Nephron progenitor cell (in vitro differentiated cells): ENCODE measurements at regions not wholly inside any gene's neighbourhood (a gene's known extent, or its start where the extent isn't known, plus 50 kb on each side); places are given as distances from the start of the nearest gene placed in this dataset.

ENCODE experiments used
- DNase-seq: peaks from one replicate; pipeline ENCODE4 v3.0.0; 2021
- H3K27ac Mint-ChIP-seq: 2 replicates; pipeline ENCODE4 v1.8.0; 2021; ENCODE audit warnings: mild to moderate bottlenecking, moderate library complexity, mixed read lengths
- H3K27me3 Mint-ChIP-seq: 2 replicates; pipeline ENCODE4 v1.8.0; 2021; ENCODE audit warnings: mild to moderate bottlenecking, low read depth, mixed read lengths; ENCODE audit not compliant: poor library complexity
- H3K36me3 Mint-ChIP-seq: 2 replicates; pipeline ENCODE4 v1.8.0; 2021; ENCODE audit warnings: low read depth, mixed read lengths
- H3K4me1 Mint-ChIP-seq: 2 replicates; pipeline ENCODE4 v1.8.0; 2021; ENCODE audit warnings: mixed read lengths
- H3K4me3 Mint-ChIP-seq: 2 replicates; pipeline ENCODE4 v1.8.0; 2021; ENCODE audit warnings: mild to moderate bottlenecking, moderate library complexity, mixed read lengths
- H3K9me3 Mint-ChIP-seq: 2 replicates; pipeline ENCODE4 v1.8.0; 2021; ENCODE audit warnings: mild to moderate bottlenecking, moderate library complexity, mixed read lengths
- CTCF ChIP-seq: fragments of 200-600 bp; sonication (generic); IDR thresholded peaks from 2 replicates; pipeline ENCODE4 v1.5.0; 2021; ENCODE audit warnings: antibody characterized with exemption

- no peak for TF ChIP-seq CTCF
These were observed 62.9 kb upstream of the SIMC1 start for GRCh38 chr5:176175101-176175852.

GRCh38 chr5:176176231-176176630 is 62.0 kb upstream of the SIMC1 start:
- TF ChIP-seq CTCF, result no peak
- peaks cover 19% of the 10 kb centered on the region for H3K27me3 Mint-ChIP-seq
- H3K36me3 Mint-ChIP-seq, result peaks cover 4% of the 10 kb centered on the region
- no peak overlapping the region for H3K27ac Mint-ChIP-seq
- peaks cover 9% of the 10 kb centered on the region for H3K9me3 Mint-ChIP-seq
- DNase-seq, result no peak
- peaks cover 37% of the 10 kb centered on the region for H3K4me1 Mint-ChIP-seq
- H3K4me3 Mint-ChIP-seq, result no peak overlapping the region

More at GRCh38 chr5:176175101-176175852, 62.9 kb upstream of the SIMC1 start:
- peaks cover 4% of the 10 kb centered on the region for H3K36me3 Mint-ChIP-seq
- peaks cover 9% of the 10 kb centered on the region for H3K9me3 Mint-ChIP-seq
- H3K4me1 Mint-ChIP-seq, result peaks cover 29% of the 10 kb centered on the region
- H3K4me3 Mint-ChIP-seq, result no peak overlapping the region
- H3K27me3 Mint-ChIP-seq, result peaks cover 16% of the 10 kb centered on the region
- H3K27ac Mint-ChIP-seq, result no peak overlapping the region
- no peak for DNase-seq

- Mint-ChIP-seq H3K27ac (no peak overlapping the region), H3K9me3 (peaks cover 9% of the 10 kb centered on the region), H3K4me1 (peaks cover 58% of the 10 kb centered on the region), H3K36me3 (peaks cover 4% of the 10 kb centered on the region), H3K4me3 (no peak overlapping the region), H3K27me3 (peaks cover 19% of the 10 kb centered on the region)
- DNase-seq, result no peak
- no peak for TF ChIP-seq CTCF
These were observed 59.4 kb upstream of the SIMC1 start for GRCh38 chr5:176178789-176179188.

GRCh38 chr5:176180339-176180738 is 57.9 kb upstream of the SIMC1 start:
- Mint-ChIP-seq H3K27ac (peak overlapping the region; percentile 65), H3K9me3 (peaks cover 9% of the 10 kb centered on the region), H3K4me1 (peaks cover 74% of the 10 kb centered on the region), H3K4me3 (peak overlapping the region; percentile 21), H3K27me3 (peaks cover 19% of the 10 kb centered on the region), H3K36me3 (peaks cover 4% of the 10 kb centered on the region)
- no peak for DNase-seq
- no peak for TF ChIP-seq CTCF

- peak overlapping the region; percentile 65 for H3K27ac Mint-ChIP-seq
- H3K9me3 Mint-ChIP-seq, result peaks cover 9% of the 10 kb centered on the region
- H3K36me3 Mint-ChIP-seq, result peaks cover 4% of the 10 kb centered on the region
- H3K27me3 Mint-ChIP-seq, result peaks cover 17% of the 10 kb centered on the region
- no peak for DNase-seq
- no peak for TF ChIP-seq CTCF
- H3K4me1 Mint-ChIP-seq, result peaks cover 73% of the 10 kb centered on the region
- H3K4me3 Mint-ChIP-seq, result no peak overlapping the region
These were observed 57.4 kb upstream of the SIMC1 start for GRCh38 chr5:176180781-176181180.
